Activated CD8-positive, alpha-beta T cell treated with anti-CD3 and anti-CD28 coated beads, Interleukin-2, amount 10 ng/mL, durations not matched to agents 7 days and 5 days (primary cell): ENCODE measurements at regions not wholly inside any gene's neighbourhood (a gene's known extent, or its start where the extent isn't known, plus 50 kb on each side); places are given as distances from the start of the nearest gene placed in this dataset.

Experiments used
- ATAC-seq: fragments of 150-1000 bp; cut with Tn5 transposase; one replicate; pipeline ENCODE4 v1.10.0; 2021; ENCODE audit warnings: moderate library complexity
- CTCF ChIA-PET: fragments of 350-600 bp; sonication (Branson Sonifier 250); formaldehyde crosslinking; loops from one replicate; lab custom pipeline; 2021; ENCODE audit warnings: antibody characterized with exemption; lab: Charles Lee
- POLR2A ChIA-PET: fragments of 350-600 bp; sonication (Branson Sonifier 250); formaldehyde crosslinking; loops from one replicate; lab custom pipeline; 2021; ENCODE audit warnings: antibody characterized with exemption; lab: Charles Lee
- DNase-seq: peaks from one replicate; pipeline ENCODE4 v3.0.0-alpha.2; 2020
- H3K27ac Mint-ChIP-seq: one replicate; pipeline ENCODE4 v1.8.0; 2021; ENCODE audit warnings: mild to moderate bottlenecking, mixed read lengths
- H3K27me3 Mint-ChIP-seq: one replicate; pipeline ENCODE4 v1.8.0; 2021; ENCODE audit warnings: low read depth, mixed read lengths
- H3K36me3 Mint-ChIP-seq: one replicate; pipeline ENCODE4 v1.8.0; 2021; ENCODE audit warnings: low read depth, mixed read lengths
- H3K4me1 Mint-ChIP-seq: one replicate; pipeline ENCODE4 v1.8.0; 2021; ENCODE audit warnings: low read depth, mixed read lengths
- H3K4me3 Mint-ChIP-seq: one replicate; pipeline ENCODE4 v1.8.0; 2021; ENCODE audit warnings: mild to moderate bottlenecking, mixed read lengths
- H3K9me3 Mint-ChIP-seq: one replicate; pipeline ENCODE4 v1.8.0; 2022; ENCODE audit warnings: mixed read lengths; ENCODE audit not compliant: insufficient read depth

- H3K36me3 Mint-ChIP-seq = no peaks in the 10 kb centered on the region
- CTCF ChIA-PET = no interaction called here
- H3K9me3 Mint-ChIP-seq = peaks cover 11% of the 10 kb centered on the region
- DNase-seq (no peak), ATAC-seq (no peak)
- POLR2A ChIA-PET = no interaction called here
- H3K27ac Mint-ChIP-seq = no peak overlapping the region
- no peaks in the 10 kb centered on the region for H3K27me3 Mint-ChIP-seq
- no peak overlapping the region for H3K4me3 Mint-ChIP-seq
- peaks cover 16% of the 10 kb centered on the region for H3K4me1 Mint-ChIP-seq
Observed at GRCh38 chr16:86214326-86215232, 295.7 kb upstream of the FOXF1 start.

- H3K4me1 Mint-ChIP-seq = peaks cover 16% of the 10 kb centered on the region
- CTCF ChIA-PET = interaction anchor here (1.2 kb wide), 1 partner anchor 35 kb away, joined by 3 read pairs; no protein-coding TSS in a partner anchor
- no peak for DNase-seq
- no peak overlapping the region for H3K27ac Mint-ChIP-seq
- no peaks in the 10 kb centered on the region for H3K27me3 Mint-ChIP-seq
- ATAC-seq = no peak
- POLR2A ChIA-PET = no interaction called here
- no peak overlapping the region for H3K4me3 Mint-ChIP-seq
- peaks cover 11% of the 10 kb centered on the region for H3K9me3 Mint-ChIP-seq
- no peaks in the 10 kb centered on the region for H3K36me3 Mint-ChIP-seq
Observed at GRCh38 chr16:86215233-86215978, 294.9 kb upstream of the FOXF1 start.

GRCh38 chr16:86215979-86216585 lies 294.2 kb upstream of the FOXF1 start:
- no peaks in the 10 kb centered on the region for H3K36me3 Mint-ChIP-seq
- H3K27me3 Mint-ChIP-seq = no peaks in the 10 kb centered on the region
- ATAC-seq (no peak), DNase-seq (no peak)
- ChIA-PET POLR2A (no interaction called here), CTCF (interaction anchor here (1.2 kb wide), 1 partner anchor 35 kb away, joined by 3 read pairs; no protein-coding TSS in a partner anchor)
- no peak overlapping the region for H3K27ac Mint-ChIP-seq
- H3K9me3 Mint-ChIP-seq = peaks cover 11% of the 10 kb centered on the region
- H3K4me1 Mint-ChIP-seq = peaks cover 16% of the 10 kb centered on the region
- no peak overlapping the region for H3K4me3 Mint-ChIP-seq

DNA sequence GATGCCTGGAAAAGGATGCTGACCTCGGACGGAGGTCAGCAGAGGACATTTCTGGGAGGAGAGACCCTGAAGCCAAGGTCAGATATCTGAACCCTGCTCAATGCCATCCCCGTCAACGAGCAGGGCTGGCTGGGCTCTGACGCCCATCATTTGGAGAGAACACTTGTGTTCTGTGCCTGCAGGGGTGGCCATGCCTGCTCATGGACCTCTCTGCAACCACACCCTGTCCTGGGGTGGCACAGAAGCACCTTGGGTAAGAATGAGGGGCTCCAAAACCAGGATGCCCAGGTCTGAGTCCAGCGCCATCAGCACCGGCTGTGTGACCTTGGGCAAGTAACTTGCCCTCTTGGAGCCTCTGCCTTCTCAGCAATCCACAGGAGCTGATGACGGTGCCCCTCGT lies 293.7 kb upstream of the FOXF1 start:
- ATAC-seq (no peak), DNase-seq (no peak)
- H3K4me3 Mint-ChIP-seq = no peak overlapping the region
- H3K9me3 Mint-ChIP-seq = peaks cover 11% of the 10 kb centered on the region
- H3K4me1 Mint-ChIP-seq = peaks cover 16% of the 10 kb centered on the region
- H3K27ac Mint-ChIP-seq = no peak overlapping the region
- ChIA-PET POLR2A (no interaction called here), CTCF (interaction anchor here (1.2 kb wide), 1 partner anchor 34 kb away, joined by 3 read pairs; no protein-coding TSS in a partner anchor)
- H3K27me3 Mint-ChIP-seq = no peaks in the 10 kb centered on the region
- no peaks in the 10 kb centered on the region for H3K36me3 Mint-ChIP-seq

DNA sequence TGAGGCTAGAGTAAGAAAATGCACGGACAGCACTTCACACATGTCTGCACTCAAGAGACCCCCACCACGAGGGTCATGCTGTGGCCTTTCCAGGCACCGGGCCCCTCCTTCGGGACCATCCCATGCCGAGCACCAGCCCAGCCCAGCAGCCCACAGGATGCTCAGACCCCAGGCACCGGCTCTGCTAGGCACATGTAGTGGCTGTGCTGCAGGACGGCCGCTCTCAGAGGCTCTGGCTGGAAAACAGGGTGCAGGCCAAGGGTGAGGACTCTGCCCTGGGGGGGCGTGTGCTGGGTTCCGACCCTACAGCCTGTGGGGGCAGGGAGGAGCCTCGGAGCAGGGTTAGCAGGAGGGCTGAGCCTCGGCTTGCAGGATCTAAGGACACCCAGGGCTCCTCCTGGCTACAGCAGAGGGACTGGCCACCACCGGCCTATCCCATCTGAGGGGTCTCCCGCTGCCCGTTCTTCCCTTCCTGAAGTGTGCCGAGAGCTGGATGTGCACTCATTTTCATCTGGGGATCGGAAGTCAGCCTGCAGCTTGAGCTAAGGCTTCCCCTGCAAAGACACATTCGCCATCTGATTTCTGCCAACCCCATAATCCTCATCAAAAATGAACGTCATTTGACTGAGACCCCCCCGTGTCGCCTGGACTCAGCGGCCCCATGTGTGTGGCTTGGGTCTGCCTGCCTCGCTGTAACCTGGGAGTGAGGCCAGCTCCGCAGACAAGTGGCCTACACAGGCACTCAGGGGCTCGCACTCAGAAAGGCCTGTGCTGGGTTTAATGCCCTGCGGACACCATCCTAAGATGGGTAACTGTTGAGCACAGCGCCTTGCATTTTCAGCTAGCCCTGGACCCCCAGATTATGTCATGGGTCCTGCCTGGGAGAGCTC lies 293.1 kb upstream of the FOXF1 start:
- H3K36me3 Mint-ChIP-seq = no peaks in the 10 kb centered on the region

GRCh38 chr16:86217891-86218270 lies 292.4 kb upstream of the FOXF1 start:
- peaks cover 7% of the 10 kb centered on the region for H3K27me3 Mint-ChIP-seq
- CTCF ChIA-PET = no interaction called here
- ATAC-seq = no peak

More for the DNA sequence above, 293.1 kb upstream of the FOXF1 start:
- DNase-seq (no peak), ATAC-seq (no peak)
- H3K27ac Mint-ChIP-seq = no peak overlapping the region
- ChIA-PET POLR2A (no interaction called here), CTCF (no interaction called here)
- no peak overlapping the region for H3K4me3 Mint-ChIP-seq
- H3K9me3 Mint-ChIP-seq = peaks cover 7% of the 10 kb centered on the region
- H3K27me3 Mint-ChIP-seq = peaks cover 4% of the 10 kb centered on the region
- peaks cover 11% of the 10 kb centered on the region for H3K4me1 Mint-ChIP-seq

GRCh38 chr16:86218479-86219170 lies 291.7 kb upstream of the FOXF1 start:
- H3K4me1 Mint-ChIP-seq = no peaks in the 10 kb centered on the region
- no peaks in the 10 kb centered on the region for H3K9me3 Mint-ChIP-seq
- CTCF ChIA-PET = no interaction called here
- no peaks in the 10 kb centered on the region for H3K36me3 Mint-ChIP-seq
- H3K4me3 Mint-ChIP-seq = no peak overlapping the region
- no peak for DNase-seq
- no peak for ATAC-seq
- H3K27me3 Mint-ChIP-seq = peaks cover 11% of the 10 kb centered on the region
- POLR2A ChIA-PET = no interaction called here
- no peak overlapping the region for H3K27ac Mint-ChIP-seq

More at GRCh38 chr16:86217891-86218270, 292.4 kb upstream of the FOXF1 start:
- DNase-seq = no peak
- Mint-ChIP-seq H3K4me1 (peaks cover 6% of the 10 kb centered on the region), H3K27ac (no peak overlapping the region), H3K4me3 (no peak overlapping the region), H3K9me3 (peaks cover under 1% of the 10 kb centered on the region), H3K36me3 (no peaks in the 10 kb centered on the region)
- POLR2A ChIA-PET = no interaction called here

GRCh38 chr16:86219655-86220445 lies 290.5 kb upstream of the FOXF1 start:
- no peak overlapping the region for H3K27ac Mint-ChIP-seq
- ChIA-PET CTCF (no interaction called here), POLR2A (no interaction called here)
- H3K36me3 Mint-ChIP-seq = no peaks in the 10 kb centered on the region
- peaks cover 11% of the 10 kb centered on the region for H3K27me3 Mint-ChIP-seq
- H3K9me3 Mint-ChIP-seq = no peaks in the 10 kb centered on the region
- no peaks in the 10 kb centered on the region for H3K4me1 Mint-ChIP-seq
- no peak overlapping the region for H3K4me3 Mint-ChIP-seq
- ATAC-seq = no peak
- DNase-seq = no peak

- peaks cover 11% of the 10 kb centered on the region for H3K27me3 Mint-ChIP-seq
- ChIA-PET CTCF (no interaction called here), POLR2A (no interaction called here)
- H3K4me1 Mint-ChIP-seq = no peaks in the 10 kb centered on the region
- H3K9me3 Mint-ChIP-seq = no peaks in the 10 kb centered on the region
- ATAC-seq (no peak), DNase-seq (no peak)
- H3K27ac Mint-ChIP-seq = no peak overlapping the region
- no peak overlapping the region for H3K4me3 Mint-ChIP-seq
- H3K36me3 Mint-ChIP-seq = no peaks in the 10 kb centered on the region
Observed at GRCh38 chr16:86220561-86220960, 289.8 kb upstream of the FOXF1 start.

- peaks cover 11% of the 10 kb centered on the region for H3K27me3 Mint-ChIP-seq
- ATAC-seq = no peak
- H3K36me3 Mint-ChIP-seq = no peaks in the 10 kb centered on the region
- ChIA-PET CTCF (no interaction called here), POLR2A (no interaction called here)
- DNase-seq = no peak
- no peaks in the 10 kb centered on the region for H3K9me3 Mint-ChIP-seq
- H3K4me1 Mint-ChIP-seq = no peaks in the 10 kb centered on the region
- no peak overlapping the region for H3K4me3 Mint-ChIP-seq
- no peak overlapping the region for H3K27ac Mint-ChIP-seq
Observed at GRCh38 chr16:86221085-86221484, 289.2 kb upstream of the FOXF1 start.
